ENCODE measurements at regions not wholly inside any gene's neighbourhood (a gene's known extent, or its start where the extent isn't known, plus 50 kb on each side); places are given as distances from the start of the nearest gene placed in this dataset.

- TF ChIP-seq CTCF (conservative IDR thresholded peaks at IDR 0.05; ENCODE audit: low read length): no peak
- no peak for TF ChIP-seq EZH2phosphoT487 (IDR thresholded peaks at IDR 0.05; ENCODE audit: borderline replicate concordance, low read depth, low read length)
Observed at GRCh38 chr17:17398943-17399926, 77.6 kb upstream of the MED9 start.

All from OCI-LY7 (cell line).